Hematopoietic multipotent progenitor cell treated with erythropoietin and hydrocortisone succinate and interleukin-3 and kit ligand, for 4 days (in vitro differentiated cells): ENCODE measurements at regions not wholly inside any gene's neighbourhood (a gene's known extent, or its start where the extent isn't known, plus 50 kb on each side); places are given as distances from the start of the nearest gene placed in this dataset.

Experiments used
- DNase-seq: peaks from one replicate; pipeline ENCODE4 v3.0.0-alpha.2; 2015

GRCh38 chr13:51518827-51519226 lies 65.4 kb upstream of the WDFY2 start:
- DNase-seq: no peak

DNA sequence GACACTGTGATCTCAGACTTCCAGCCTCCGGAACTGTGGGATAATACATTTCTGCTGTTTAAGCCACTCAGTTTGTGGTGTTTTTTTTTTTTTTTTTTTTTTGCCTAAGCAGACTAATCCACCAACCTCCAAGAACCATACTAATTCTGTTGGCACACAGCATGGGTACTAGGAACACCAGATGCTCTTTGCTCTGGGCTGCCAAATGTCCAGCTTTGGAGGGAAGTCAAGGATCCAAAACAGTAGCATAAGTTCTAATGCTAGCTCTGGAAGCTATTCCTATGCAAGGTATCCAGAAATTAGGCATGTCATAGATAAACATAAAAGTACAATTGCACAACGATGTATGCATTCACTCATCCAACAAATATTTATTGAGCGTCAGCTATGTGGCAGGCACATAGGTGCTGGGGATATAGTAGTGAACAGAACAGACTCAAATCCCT lies 64.5 kb upstream of the WDFY2 start:
- DNase-seq: no peak

DNA sequence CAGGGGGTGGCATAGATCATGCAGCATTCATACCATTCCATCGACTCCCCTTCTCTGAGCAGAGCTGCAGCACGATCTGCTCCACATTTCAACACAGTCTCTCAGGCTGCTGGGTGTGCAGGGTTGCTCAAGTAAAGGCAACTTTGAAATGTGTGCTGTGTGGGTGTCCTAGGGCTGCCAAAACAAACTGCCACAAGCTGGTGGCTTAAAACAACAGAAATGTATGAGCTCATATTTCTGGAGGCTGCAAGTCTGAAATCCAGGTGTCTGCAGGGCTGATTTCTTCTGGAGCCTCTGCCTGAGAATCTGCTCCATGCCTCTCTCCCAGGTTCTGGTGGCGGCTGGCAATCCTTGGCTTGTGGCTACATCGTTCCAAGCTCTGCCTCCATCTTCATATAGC lies 63.7 kb upstream of the WDFY2 start:
- peak; percentile 24 for DNase-seq

DNA sequence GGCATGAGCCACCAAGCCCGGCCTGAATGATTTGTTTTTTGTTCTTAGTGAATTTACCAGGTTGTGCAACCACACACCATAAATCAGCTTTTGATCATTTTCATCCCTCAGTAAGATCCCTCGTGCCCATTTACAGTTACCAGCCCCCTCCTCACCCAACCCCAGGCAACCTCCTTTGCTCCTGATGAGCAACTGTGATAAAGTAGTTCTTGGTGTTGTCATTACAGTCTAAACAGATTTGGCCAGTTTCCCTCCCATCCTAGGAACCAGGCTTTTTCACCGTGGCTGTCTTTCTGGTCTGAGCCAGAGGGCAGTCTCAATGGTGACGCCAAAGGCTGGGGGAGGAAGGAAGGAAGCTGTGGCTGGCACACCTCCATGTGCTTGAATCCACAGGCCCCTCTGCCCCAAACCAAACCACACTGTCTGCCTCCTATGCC lies 61.2 kb upstream of the WDFY2 start:
- peak; percentile 86 for DNase-seq

- DNase-seq: no peak
Observed at GRCh38 chr13:51524312-51524711, 60.0 kb upstream of the WDFY2 start.

DNA sequence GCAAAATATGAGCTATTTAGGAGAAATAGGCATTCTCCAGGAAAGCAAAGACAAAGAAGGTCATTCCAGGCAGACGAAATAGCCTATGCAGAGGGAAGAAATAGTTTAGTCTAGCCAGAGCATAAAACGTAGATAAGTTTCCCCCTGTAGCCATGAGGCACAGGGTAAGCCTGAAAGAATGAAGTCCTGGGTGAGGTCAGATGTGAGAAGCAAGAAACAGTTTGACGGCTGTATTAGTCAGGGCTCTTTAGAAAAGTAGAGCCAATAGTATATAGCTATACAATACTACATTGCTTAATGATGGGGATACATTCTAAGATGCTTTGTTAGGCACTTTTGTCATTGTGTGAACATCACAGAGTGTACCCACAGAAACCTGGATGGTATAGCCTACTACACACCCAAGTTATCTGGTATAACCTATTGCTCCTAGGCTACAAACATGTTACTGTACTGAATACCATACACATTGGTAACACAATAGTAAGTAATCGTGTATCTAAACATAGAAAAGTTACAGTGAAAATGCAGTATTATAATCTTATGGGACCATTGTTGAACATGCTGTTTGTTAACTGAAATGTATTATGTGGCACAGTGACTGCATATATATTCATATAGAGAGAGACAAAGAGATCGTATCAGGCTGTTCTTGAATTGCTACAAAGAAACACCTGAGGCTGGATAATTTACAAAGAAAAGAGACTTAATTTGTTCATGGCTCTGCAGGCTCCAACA lies 59.3 kb upstream of the WDFY2 start:
- no peak for DNase-seq

DNA sequence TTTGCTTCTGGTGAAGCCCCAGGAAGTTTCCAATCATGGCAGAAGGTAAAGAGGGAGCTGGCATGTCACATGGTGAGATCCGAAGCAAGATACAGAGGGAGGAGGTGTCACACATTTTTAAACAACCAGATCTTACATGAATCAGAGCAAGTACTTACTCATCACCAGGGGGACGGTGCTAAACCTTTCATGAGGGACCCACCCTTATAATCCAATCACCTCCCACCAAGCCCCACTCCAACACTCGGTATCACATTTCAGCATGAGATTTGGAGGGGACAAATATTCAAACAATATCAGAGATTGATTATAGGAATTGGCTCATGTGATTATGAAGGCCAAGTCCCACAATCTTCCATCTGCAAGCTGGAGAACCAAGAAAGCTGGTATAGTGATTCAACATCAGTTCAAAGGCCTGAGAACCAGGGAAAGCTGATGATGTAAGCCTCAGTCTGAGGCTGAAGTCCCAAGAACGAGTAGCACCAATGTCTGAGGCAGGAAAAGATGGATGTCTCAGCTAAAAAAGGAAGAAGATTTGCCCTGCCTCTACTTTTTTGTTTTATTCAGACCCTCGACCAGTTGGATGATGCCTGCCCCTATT lies 58.6 kb upstream of the WDFY2 start:
- no peak for DNase-seq

DNA sequence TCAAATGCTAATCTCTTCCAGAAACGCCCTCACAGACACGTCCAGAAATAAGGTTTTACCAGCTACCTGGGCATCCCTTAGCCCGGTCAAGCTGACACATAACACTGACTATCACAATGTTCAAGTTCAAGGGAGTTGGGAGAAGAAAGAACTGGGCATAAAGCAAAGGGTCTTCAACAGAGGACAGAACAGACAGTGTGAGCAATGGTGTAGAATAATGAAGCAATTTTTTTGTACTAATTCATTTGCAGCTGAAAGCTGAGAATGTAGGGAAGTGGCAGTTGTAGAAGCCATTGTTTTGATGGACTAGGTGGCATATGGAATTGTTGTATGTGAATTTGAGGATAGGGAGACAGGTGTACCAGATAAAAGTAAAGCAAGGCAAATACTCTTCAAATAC lies 58.1 kb upstream of the WDFY2 start:
- no peak for DNase-seq

- DNase-seq: no peak
Observed at GRCh38 chr13:51532736-51533197, 51.5 kb upstream of the WDFY2 start.

DNA sequence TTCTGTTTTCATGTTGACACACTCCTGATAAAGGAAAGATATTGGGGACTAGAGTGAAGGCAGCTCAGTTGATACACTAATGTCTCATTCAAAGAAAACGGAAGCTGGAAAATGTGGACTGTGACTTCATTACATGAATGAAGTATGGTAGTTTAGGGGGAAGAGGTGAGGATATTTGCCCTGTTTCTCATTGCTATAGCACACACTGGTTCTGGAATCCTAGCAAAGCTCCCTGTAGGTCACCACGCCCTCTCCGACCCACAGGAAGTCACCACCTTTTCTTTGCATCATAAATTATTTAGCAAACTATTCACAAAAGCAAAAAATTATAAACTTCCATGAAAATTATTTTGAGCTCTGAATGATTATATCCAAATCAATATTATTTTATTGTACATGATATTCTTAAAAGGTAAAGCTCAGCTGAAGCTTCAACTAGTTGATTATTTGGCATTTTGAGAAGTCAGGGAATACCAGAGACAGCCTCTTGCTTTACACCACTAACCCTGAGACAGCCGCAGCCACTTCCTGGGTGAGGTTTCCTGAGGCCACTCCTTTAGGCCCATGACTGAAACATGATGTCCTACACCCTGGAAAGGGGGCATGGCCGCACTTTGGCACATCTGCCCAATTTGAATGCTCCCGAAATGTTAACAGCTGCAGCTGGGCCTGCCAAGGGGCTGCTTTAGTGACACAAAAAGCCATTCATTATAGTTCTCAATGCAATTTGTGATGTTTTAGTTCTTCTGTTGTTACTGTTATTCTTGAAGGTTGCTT lies 50.0 kb upstream of the WDFY2 start:
- peak; percentile 78 for DNase-seq
